ENCODE measurements at regions not wholly inside any gene's neighbourhood (a gene's known extent, or its start where the extent isn't known, plus 50 kb on each side); places are given as distances from the start of the nearest gene placed in this dataset.

- Mint-ChIP-seq H3K9me3 (no peaks in the 10 kb centered on the region), H3K4me3 (no peak overlapping the region), H3K27ac (no peak overlapping the region), H3K36me3 (ENCODE audit: low read depth) (no peaks in the 10 kb centered on the region), H3K4me1 (ENCODE audit: low read depth) (peaks cover 13% of the 10 kb centered on the region), H3K27me3 (ENCODE audit: insufficient read depth) (peaks cover 13% of the 10 kb centered on the region)
- DNase-seq: no peak
- no peak for TF ChIP-seq CTCF (IDR thresholded peaks at IDR 0.05)
Observed at GRCh38 chr2:20534913-20535801, 88.3 kb downstream of the RHOB start.

GRCh38 chr2:20536619-20537422 lies 89.9 kb downstream of the RHOB start:
- Mint-ChIP-seq H3K4me3 (no peak overlapping the region), H3K27me3 (ENCODE audit: insufficient read depth) (peaks cover 15% of the 10 kb centered on the region), H3K27ac (no peak overlapping the region), H3K9me3 (no peaks in the 10 kb centered on the region), H3K4me1 (ENCODE audit: low read depth) (peaks cover 13% of the 10 kb centered on the region), H3K36me3 (ENCODE audit: low read depth) (no peaks in the 10 kb centered on the region)
- DNase-seq: no peak
- no peak for TF ChIP-seq CTCF (IDR thresholded peaks at IDR 0.05)

GRCh38 chr2:20537423-20538307 lies 90.8 kb downstream of the RHOB start:
- TF ChIP-seq CTCF (IDR thresholded peaks at IDR 0.05): no peak

GRCh38 chr2:20538308-20539132 lies 91.6 kb downstream of the RHOB start:
- no peak for TF ChIP-seq CTCF (IDR thresholded peaks at IDR 0.05)
- Mint-ChIP-seq H3K27me3 (ENCODE audit: insufficient read depth) (peaks cover 17% of the 10 kb centered on the region), H3K4me3 (no peak overlapping the region), H3K9me3 (no peaks in the 10 kb centered on the region), H3K4me1 (ENCODE audit: low read depth) (peaks cover 13% of the 10 kb centered on the region), H3K27ac (no peak overlapping the region; the same call in 1 of the 2 replicates), H3K36me3 (ENCODE audit: low read depth) (no peaks in the 10 kb centered on the region)
- DNase-seq: no peak

More at GRCh38 chr2:20537423-20538307, 90.8 kb downstream of the RHOB start:
- Mint-ChIP-seq H3K4me3 (no peak overlapping the region), H3K36me3 (ENCODE audit: low read depth) (no peaks in the 10 kb centered on the region), H3K4me1 (ENCODE audit: low read depth) (peaks cover 13% of the 10 kb centered on the region), H3K27me3 (ENCODE audit: insufficient read depth) (peaks cover 17% of the 10 kb centered on the region), H3K27ac (no peak overlapping the region), H3K9me3 (no peaks in the 10 kb centered on the region)
- no peak for DNase-seq

Data from HFFc6 (cell line).